Fibroblast of the aortic adventitia (primary cell): ENCODE measurements at regions not wholly inside any gene's neighbourhood (a gene's known extent, or its start where the extent isn't known, plus 50 kb on each side); places are given as distances from the start of the nearest gene placed in this dataset.

Experiments used
- DNase-seq: peaks from one replicate; pipeline ENCODE4 v3.0.0-alpha.2; 2010; ENCODE audit warnings: low read depth
- H3K4me3 ChIP-seq: 2 replicates; pipeline ENCODE4 v1.5.1; 2011; ENCODE audit warnings: low read depth, mild to moderate bottlenecking, control low read depth, low read length, moderate library complexity
- CTCF ChIP-seq: IDR thresholded peaks from 2 replicates; pipeline ENCODE4 v1.5.1; 2011; ENCODE audit warnings: mild to moderate bottlenecking, low read length, control low read depth, inconsistent platforms; ENCODE audit not compliant: insufficient read depth

- H3K4me3 ChIP-seq = no peak overlapping the region
- no peak for TF ChIP-seq CTCF
- DNase-seq = peak; percentile 46
Observed at GRCh38 chr6:67606906-67607828, 1027.9 kb upstream of the ADGRB3 start.

DNA sequence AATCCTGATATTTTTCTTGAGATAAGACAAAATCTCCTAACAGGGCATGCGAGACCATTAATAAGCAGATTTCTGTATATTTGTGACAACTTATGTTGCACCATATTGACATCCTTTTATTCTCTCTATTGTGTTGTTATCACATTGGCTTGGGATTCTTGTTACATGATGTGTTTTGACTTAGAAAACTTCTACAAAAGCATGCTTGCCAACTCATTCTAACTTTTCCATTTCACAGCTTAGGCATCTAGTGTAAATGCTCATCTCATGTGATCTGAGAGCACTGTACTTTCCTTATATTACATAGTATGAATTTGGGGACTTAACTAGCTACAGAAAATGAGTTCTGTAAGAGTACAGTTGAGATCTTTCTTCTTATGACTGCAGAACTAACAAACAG is 1040.7 kb upstream of the ADGRB3 start:
- DNase-seq = peak; percentile 66
- TF ChIP-seq CTCF = no peak
- H3K4me3 ChIP-seq = no peak overlapping the region

- DNase-seq = no peak
- H3K4me3 ChIP-seq = no peak overlapping the region
- no peak for TF ChIP-seq CTCF
Observed at GRCh38 chr6:67593247-67593646, 1041.8 kb upstream of the ADGRB3 start.

- H3K4me3 ChIP-seq = no peak overlapping the region
- no peak for TF ChIP-seq CTCF
- no peak for DNase-seq
Observed at GRCh38 chr6:67591910-67592309, 1043.2 kb upstream of the ADGRB3 start.

GRCh38 chr6:67567842-67568241 is 1067.2 kb upstream of the ADGRB3 start:
- no peak for TF ChIP-seq CTCF
- no peak for DNase-seq
- no peak overlapping the region for H3K4me3 ChIP-seq

DNA sequence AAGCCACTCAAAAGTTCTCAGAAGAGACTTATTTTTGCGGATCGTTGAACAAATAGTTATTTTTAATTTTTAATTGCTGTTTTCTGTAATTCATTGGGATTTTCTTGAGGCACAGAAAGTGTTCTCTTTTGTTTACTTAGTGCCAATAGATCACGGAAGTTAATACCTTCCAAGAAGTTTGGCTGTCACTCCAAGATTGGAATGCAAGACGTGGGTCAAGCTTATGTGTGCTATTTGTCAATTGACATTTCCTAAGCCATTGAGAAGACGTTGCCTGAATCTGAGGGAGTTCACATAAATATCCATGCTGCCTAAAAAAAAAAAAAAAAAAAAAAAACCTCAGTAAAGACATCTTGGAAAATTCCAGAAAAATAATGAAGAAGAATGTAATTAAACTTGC is 1071.4 kb upstream of the ADGRB3 start:
- TF ChIP-seq CTCF = no peak
- DNase-seq = no peak
- no peak overlapping the region for H3K4me3 ChIP-seq

DNA sequence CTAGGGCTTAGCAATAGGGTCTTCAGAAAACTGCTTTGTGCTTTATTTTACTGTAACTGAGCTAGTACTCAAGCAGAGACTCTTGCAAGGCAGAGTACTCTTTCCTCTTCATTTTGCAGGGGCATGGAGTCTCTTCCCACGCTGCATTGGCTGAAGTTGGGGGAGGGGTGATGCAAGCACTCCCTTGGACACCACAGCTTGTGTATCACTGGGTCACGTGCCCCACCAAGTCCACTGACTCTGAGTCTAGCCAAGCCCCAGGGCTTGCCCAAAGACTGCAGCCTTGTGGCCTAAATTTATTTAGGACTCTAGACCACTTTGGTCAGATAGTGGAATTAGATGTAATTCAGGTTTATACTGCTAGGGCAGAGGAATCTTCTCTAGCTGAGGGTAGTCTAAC is 1075.0 kb upstream of the ADGRB3 start:
- H3K4me3 ChIP-seq = no peak overlapping the region
- no peak for DNase-seq
- no peak for TF ChIP-seq CTCF
